HG03460 (cell line): ENCODE measurements at regions not wholly inside any gene's neighbourhood (a gene's known extent, or its start where the extent isn't known, plus 50 kb on each side); places are given as distances from the start of the nearest gene placed in this dataset.
"Not testable (repeated sequence)": the region's sequence is repeated elsewhere in the genome, so short reads cannot be mapped to it uniquely, and the experiment has no call there.

Source experiments
- ATAC-seq: cut with Tn5 transposase; IDR thresholded peaks from one replicate; pipeline ENCODE4 v1.9.1; 2021; ENCODE audit not compliant: unreplicated experiment

GRCh38 chr3:59510576-59510975, 460.8 kb upstream of the CFAP20DC start:
- no peak for ATAC-seq

- ATAC-seq = no peak
These were observed 458.4 kb upstream of the CFAP20DC start for GRCh38 chr3:59508273-59508672.

GRCh38 chr3:59506191-59506590, 456.4 kb upstream of the CFAP20DC start:
- no peak for ATAC-seq

GRCh38 chr3:59503441-59503840, 453.6 kb upstream of the CFAP20DC start:
- no peak for ATAC-seq

GRCh38 chr3:59502806-59503205, 453.0 kb upstream of the CFAP20DC start:
- no peak for ATAC-seq

- no peak for ATAC-seq
These were observed 450.1 kb upstream of the CFAP20DC start for GRCh38 chr3:59499954-59500353.

- ATAC-seq = no peak
These were observed 449.2 kb upstream of the CFAP20DC start for GRCh38 chr3:59499000-59499399.

- ATAC-seq = no peak
These were observed 446.4 kb upstream of the CFAP20DC start for GRCh38 chr3:59496250-59496649.

GRCh38 chr3:59494969-59495368, 445.1 kb upstream of the CFAP20DC start:
- not testable (repeated sequence) for ATAC-seq

GRCh38 chr3:59486520-59486919, 436.7 kb upstream of the CFAP20DC start:
- no peak for ATAC-seq

GRCh38 chr3:59483191-59483590, 433.4 kb upstream of the CFAP20DC start:
- no peak for ATAC-seq

- ATAC-seq = no peak
These were observed 432.9 kb upstream of the CFAP20DC start for GRCh38 chr3:59482684-59483083.

GRCh38 chr3:59481776-59482400, 432.1 kb upstream of the CFAP20DC start:
- no peak for ATAC-seq

GRCh38 chr3:59480486-59480995, 430.7 kb upstream of the CFAP20DC start:
- ATAC-seq = peak; percentile 73

GRCh38 chr3:59473636-59474035, 423.8 kb upstream of the CFAP20DC start:
- ATAC-seq = no peak

GRCh38 chr3:59472541-59472940, 422.7 kb upstream of the CFAP20DC start:
- no peak for ATAC-seq

GRCh38 chr3:59469948-59470723, 420.3 kb upstream of the CFAP20DC start:
- ATAC-seq = no peak

- no peak for ATAC-seq
These were observed 417.7 kb upstream of the CFAP20DC start for GRCh38 chr3:59467476-59467875.

- ATAC-seq = no peak
These were observed 414.4 kb upstream of the CFAP20DC start for GRCh38 chr3:59464187-59464586.

- ATAC-seq = no peak
These were observed 413.4 kb upstream of the CFAP20DC start for GRCh38 chr3:59463253-59463652.

GRCh38 chr3:59460068-59460467, 410.2 kb upstream of the CFAP20DC start:
- no peak for ATAC-seq

- peak; percentile 92 for ATAC-seq
These were observed 407.1 kb upstream of the CFAP20DC start for GRCh38 chr3:59456852-59457485.
